GM23338 (cell line): ENCODE measurements at regions not wholly inside any gene's neighbourhood (a gene's known extent, or its start where the extent isn't known, plus 50 kb on each side); places are given as distances from the start of the nearest gene placed in this dataset.

Experiments used
- CREB1 ChIP-seq: fragments of 250-450 bp; sonication (Bioruptor Pico); IDR thresholded peaks from 2 replicates; pipeline ENCODE4 v1.5.0; 2020; ENCODE audit warnings: low read depth, mild to moderate bottlenecking, moderate library complexity
- EZH2 ChIP-seq: fragments of 200-600 bp; sonication (generic); IDR thresholded peaks from one replicate; pipeline ENCODE4 v1.8.0; 2017; ENCODE audit warnings: antibody characterized with exemption, mild to moderate bottlenecking, low read depth; ENCODE audit not compliant: unreplicated experiment
- EZH2phosphoT487 ChIP-seq: fragments of 200-600 bp; sonication (generic); IDR thresholded peaks from one replicate; pipeline ENCODE4 v1.8.1; 2018; ENCODE audit warnings: antibody characterized with exemption; ENCODE audit not compliant: unreplicated experiment
- JUNB ChIP-seq: IDR thresholded peaks from one replicate; pipeline ENCODE4 v1.6.1; 2016; ENCODE audit warnings: antibody characterized with exemption; ENCODE audit not compliant: unreplicated experiment
- POLR2AphosphoS5 ChIP-seq: IDR thresholded peaks from 2 replicates; pipeline ENCODE4 v1.6.1; 2016; ENCODE audit warnings: antibody characterized with exemption, low read depth
- REST ChIP-seq: IDR thresholded peaks from one replicate; pipeline ENCODE4 v1.6.1; 2018; ENCODE audit warnings: antibody characterized with exemption; ENCODE audit not compliant: unreplicated experiment
- STAT1 ChIP-seq: IDR thresholded peaks from one replicate; pipeline ENCODE4 v1.6.1; 2016; ENCODE audit warnings: antibody characterized with exemption; ENCODE audit not compliant: unreplicated experiment
- ZNF114 ChIP-seq: fragments of 250-450 bp; sonication (Bioruptor Pico); IDR thresholded peaks from 2 replicates; pipeline ENCODE4 v1.5.0; 2020; ENCODE audit warnings: mild to moderate bottlenecking, moderate library complexity
- ZNF331 ChIP-seq: fragments of 250-450 bp; sonication (Bioruptor Pico); IDR thresholded peaks from 2 replicates; pipeline ENCODE4 v1.5.0; 2020; ENCODE audit warnings: low read depth, mild to moderate bottlenecking, moderate library complexity
- TF ChIP-seq, protein P1 (sequence below), 2 experiments: fragments of 200-600 bp in 1 of 2; sonication (generic) in 1 of 2; conservative IDR thresholded peaks; 2 replicates each; pipeline versions ENCODE4 v1.5.1 to v1.6.1; 2016 to 2017; ENCODE audit warnings: antibody characterized with exemption in 2 of 2, low read depth in 2 of 2, mild to moderate bottlenecking in 2 of 2, moderate library complexity in 1 of 2

GRCh38 chr6:22124756-22125155 lies 172.1 kb downstream of the PRL start:
- TF ChIP-seq, protein P1, sequence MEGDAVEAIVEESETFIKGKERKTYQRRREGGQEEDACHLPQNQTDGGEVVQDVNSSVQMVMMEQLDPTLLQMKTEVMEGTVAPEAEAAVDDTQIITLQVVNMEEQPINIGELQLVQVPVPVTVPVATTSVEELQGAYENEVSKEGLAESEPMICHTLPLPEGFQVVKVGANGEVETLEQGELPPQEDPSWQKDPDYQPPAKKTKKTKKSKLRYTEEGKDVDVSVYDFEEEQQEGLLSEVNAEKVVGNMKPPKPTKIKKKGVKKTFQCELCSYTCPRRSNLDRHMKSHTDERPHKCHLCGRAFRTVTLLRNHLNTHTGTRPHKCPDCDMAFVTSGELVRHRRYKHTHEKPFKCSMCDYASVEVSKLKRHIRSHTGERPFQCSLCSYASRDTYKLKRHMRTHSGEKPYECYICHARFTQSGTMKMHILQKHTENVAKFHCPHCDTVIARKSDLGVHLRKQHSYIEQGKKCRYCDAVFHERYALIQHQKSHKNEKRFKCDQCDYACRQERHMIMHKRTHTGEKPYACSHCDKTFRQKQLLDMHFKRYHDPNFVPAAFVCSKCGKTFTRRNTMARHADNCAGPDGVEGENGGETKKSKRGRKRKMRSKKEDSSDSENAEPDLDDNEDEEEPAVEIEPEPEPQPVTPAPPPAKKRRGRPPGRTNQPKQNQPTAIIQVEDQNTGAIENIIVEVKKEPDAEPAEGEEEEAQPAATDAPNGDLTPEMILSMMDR (conservative IDR thresholded peaks at IDR 0.05; ENCODE audit: low read depth in 2 of 2), result no peak
- TF ChIP-seq JUNB (no peak), EZH2 (no peak), CREB1 (CRISPR knock-in tag) (no peak), REST (no peak), EZH2phosphoT487 (no peak), POLR2AphosphoS5 (no peak), STAT1 (no peak), ZNF114 (CRISPR knock-in tag) (no peak), ZNF331 (no peak)
